ENCODE measurements at regions not wholly inside any gene's neighbourhood (a gene's known extent, or its start where the extent isn't known, plus 50 kb on each side); places are given as distances from the start of the nearest gene placed in this dataset.

DNA sequence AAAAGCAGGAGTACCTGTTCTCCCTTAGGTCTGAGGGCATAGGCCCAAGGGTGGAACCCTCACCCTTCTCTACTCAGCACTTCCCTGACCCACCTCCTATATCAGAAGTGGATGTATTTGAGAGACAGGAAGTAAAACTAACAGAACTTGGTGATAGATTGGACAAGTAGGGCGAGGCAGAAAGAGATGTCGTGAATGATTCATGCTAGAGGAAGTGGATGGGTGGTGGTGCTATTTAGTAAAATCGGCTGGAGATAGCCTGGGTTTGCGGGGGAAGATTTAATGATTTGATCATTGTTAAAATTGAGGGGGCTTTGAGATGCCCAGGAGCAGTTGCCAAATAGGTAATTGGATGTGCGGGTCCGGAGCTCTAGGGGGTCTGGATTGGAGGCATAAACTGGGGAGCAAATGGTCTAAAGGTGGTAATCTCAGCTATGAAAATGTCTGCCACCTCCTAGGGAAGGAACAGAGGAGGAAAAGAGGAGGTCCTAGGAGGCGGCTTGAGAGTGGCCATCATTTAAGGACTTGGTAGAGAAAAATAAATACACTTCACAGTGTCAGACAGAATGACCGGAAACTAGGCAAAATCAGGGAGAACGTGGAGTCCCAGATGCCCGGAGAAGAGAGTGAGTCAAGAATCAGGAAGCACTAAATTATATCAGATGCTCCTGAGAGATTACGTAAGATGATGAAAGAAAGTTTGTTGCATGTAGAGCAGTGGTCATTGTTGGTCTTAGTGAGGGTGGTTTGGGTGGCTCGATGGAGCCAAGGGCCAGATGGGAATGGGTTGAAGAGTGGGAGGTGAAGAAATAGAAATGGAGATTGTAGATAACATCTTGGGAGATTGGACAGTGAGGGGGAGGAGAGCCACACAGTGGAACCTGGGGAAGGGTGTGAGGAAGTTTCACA lies 142.0 kb downstream of the CEP57L1 start (continued):
- TF ChIP-seq USF2 (CRISPR knock-in tag; IDR thresholded peaks at IDR 0.05) (no peak), FOXJ3 (CRISPR knock-in tag; IDR thresholded peaks at IDR 0.05) (no peak), BCOR (IDR thresholded peaks at IDR 0.05) (peak; percentile 48), TAL1 (IDR thresholded peaks at IDR 0.05) (peak; percentile 59), NCOA1 (IDR thresholded peaks at IDR 0.05; ENCODE audit: low read depth) (peak; percentile 20), CBX2 (IDR thresholded peaks at IDR 0.05; ENCODE audit: insufficient read depth, low read length, poor library complexity, severe bottlenecking) (no peak), RNF2 (IDR thresholded peaks at IDR 0.05) (peak; percentile 37; the same call in 1 of the 2 replicates), PHB (CRISPR knock-in tag; IDR thresholded peaks at IDR 0.05) (no peak), ETV5 (CRISPR knock-in tag; IDR thresholded peaks at IDR 0.05; ENCODE audit: low read depth) (peak; percentile 77; the same call in 1 of the 2 replicates), SRF (CRISPR knock-in tag; IDR thresholded peaks at IDR 0.05) (no peak), ZBTB9 (CRISPR knock-in tag; IDR thresholded peaks at IDR 0.05) (no peak), LARP7 (IDR thresholded peaks at IDR 0.05) (peak; percentile 74), DIDO1 (tag; IDR thresholded peaks at IDR 0.05; ENCODE audit: low read depth) (no peak), U2AF2 (optimal IDR thresholded peaks at IDR 0.05; ENCODE audit: low read depth, low read length) (no peak)
- TF ChIP-seq, protein P1, sequence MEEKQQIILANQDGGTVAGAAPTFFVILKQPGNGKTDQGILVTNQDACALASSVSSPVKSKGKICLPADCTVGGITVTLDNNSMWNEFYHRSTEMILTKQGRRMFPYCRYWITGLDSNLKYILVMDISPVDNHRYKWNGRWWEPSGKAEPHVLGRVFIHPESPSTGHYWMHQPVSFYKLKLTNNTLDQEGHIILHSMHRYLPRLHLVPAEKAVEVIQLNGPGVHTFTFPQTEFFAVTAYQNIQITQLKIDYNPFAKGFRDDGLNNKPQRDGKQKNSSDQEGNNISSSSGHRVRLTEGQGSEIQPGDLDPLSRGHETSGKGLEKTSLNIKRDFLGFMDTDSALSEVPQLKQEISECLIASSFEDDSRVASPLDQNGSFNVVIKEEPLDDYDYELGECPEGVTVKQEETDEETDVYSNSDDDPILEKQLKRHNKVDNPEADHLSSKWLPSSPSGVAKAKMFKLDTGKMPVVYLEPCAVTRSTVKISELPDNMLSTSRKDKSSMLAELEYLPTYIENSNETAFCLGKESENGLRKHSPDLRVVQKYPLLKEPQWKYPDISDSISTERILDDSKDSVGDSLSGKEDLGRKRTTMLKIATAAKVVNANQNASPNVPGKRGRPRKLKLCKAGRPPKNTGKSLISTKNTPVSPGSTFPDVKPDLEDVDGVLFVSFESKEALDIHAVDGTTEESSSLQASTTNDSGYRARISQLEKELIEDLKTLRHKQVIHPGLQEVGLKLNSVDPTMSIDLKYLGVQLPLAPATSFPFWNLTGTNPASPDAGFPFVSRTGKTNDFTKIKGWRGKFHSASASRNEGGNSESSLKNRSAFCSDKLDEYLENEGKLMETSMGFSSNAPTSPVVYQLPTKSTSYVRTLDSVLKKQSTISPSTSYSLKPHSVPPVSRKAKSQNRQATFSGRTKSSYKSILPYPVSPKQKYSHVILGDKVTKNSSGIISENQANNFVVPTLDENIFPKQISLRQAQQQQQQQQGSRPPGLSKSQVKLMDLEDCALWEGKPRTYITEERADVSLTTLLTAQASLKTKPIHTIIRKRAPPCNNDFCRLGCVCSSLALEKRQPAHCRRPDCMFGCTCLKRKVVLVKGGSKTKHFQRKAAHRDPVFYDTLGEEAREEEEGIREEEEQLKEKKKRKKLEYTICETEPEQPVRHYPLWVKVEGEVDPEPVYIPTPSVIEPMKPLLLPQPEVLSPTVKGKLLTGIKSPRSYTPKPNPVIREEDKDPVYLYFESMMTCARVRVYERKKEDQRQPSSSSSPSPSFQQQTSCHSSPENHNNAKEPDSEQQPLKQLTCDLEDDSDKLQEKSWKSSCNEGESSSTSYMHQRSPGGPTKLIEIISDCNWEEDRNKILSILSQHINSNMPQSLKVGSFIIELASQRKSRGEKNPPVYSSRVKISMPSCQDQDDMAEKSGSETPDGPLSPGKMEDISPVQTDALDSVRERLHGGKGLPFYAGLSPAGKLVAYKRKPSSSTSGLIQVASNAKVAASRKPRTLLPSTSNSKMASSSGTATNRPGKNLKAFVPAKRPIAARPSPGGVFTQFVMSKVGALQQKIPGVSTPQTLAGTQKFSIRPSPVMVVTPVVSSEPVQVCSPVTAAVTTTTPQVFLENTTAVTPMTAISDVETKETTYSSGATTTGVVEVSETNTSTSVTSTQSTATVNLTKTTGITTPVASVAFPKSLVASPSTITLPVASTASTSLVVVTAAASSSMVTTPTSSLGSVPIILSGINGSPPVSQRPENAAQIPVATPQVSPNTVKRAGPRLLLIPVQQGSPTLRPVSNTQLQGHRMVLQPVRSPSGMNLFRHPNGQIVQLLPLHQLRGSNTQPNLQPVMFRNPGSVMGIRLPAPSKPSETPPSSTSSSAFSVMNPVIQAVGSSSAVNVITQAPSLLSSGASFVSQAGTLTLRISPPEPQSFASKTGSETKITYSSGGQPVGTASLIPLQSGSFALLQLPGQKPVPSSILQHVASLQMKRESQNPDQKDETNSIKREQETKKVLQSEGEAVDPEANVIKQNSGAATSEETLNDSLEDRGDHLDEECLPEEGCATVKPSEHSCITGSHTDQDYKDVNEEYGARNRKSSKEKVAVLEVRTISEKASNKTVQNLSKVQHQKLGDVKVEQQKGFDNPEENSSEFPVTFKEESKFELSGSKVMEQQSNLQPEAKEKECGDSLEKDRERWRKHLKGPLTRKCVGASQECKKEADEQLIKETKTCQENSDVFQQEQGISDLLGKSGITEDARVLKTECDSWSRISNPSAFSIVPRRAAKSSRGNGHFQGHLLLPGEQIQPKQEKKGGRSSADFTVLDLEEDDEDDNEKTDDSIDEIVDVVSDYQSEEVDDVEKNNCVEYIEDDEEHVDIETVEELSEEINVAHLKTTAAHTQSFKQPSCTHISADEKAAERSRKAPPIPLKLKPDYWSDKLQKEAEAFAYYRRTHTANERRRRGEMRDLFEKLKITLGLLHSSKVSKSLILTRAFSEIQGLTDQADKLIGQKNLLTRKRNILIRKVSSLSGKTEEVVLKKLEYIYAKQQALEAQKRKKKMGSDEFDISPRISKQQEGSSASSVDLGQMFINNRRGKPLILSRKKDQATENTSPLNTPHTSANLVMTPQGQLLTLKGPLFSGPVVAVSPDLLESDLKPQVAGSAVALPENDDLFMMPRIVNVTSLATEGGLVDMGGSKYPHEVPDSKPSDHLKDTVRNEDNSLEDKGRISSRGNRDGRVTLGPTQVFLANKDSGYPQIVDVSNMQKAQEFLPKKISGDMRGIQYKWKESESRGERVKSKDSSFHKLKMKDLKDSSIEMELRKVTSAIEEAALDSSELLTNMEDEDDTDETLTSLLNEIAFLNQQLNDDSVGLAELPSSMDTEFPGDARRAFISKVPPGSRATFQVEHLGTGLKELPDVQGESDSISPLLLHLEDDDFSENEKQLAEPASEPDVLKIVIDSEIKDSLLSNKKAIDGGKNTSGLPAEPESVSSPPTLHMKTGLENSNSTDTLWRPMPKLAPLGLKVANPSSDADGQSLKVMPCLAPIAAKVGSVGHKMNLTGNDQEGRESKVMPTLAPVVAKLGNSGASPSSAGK (IDR thresholded peaks at IDR 0.05): no peak; the same call in none of the 2 replicates

Data from K562 (cell line).